ENCODE measurements at regions not wholly inside any gene's neighbourhood (a gene's known extent, or its start where the extent isn't known, plus 50 kb on each side); places are given as distances from the start of the nearest gene placed in this dataset.
"Not testable (repeated sequence)": the region's sequence is repeated elsewhere in the genome, so short reads cannot be mapped to it uniquely, and the experiment has no call there.

- H3K9me3 Mint-ChIP-seq; H3K27ac Mint-ChIP-seq; DNase-seq (ENCODE audit: low spot score in 2 of 2, unreplicated experiment in 2 of 2); H3K36me3 Mint-ChIP-seq; H3K4me3 Mint-ChIP-seq; H3K4me1 Mint-ChIP-seq; H3K27me3 Mint-ChIP-seq (ENCODE audit: low read depth): not testable (repeated sequence)
Observed at GRCh38 chr2:87409601-87410000, 338.3 kb upstream of the PLGLB2 start.

- H3K4me3 Mint-ChIP-seq; DNase-seq (ENCODE audit: low spot score in 2 of 2, unreplicated experiment in 2 of 2); H3K36me3 Mint-ChIP-seq; H3K27me3 Mint-ChIP-seq (ENCODE audit: low read depth); H3K4me1 Mint-ChIP-seq; H3K9me3 Mint-ChIP-seq; H3K27ac Mint-ChIP-seq: not testable (repeated sequence)
Observed at GRCh38 chr2:87410371-87410770, 337.5 kb upstream of the PLGLB2 start.

- H3K27ac Mint-ChIP-seq; DNase-seq (ENCODE audit: low spot score in 2 of 2, unreplicated experiment in 2 of 2); H3K36me3 Mint-ChIP-seq: not testable (repeated sequence)
Observed at GRCh38 chr2:87412036-87412820, 335.7 kb upstream of the PLGLB2 start.

GRCh38 chr2:87414331-87414730, 333.6 kb upstream of the PLGLB2 start:
- H3K36me3 Mint-ChIP-seq; H3K27me3 Mint-ChIP-seq (ENCODE audit: low read depth); H3K4me3 Mint-ChIP-seq; DNase-seq (ENCODE audit: low spot score in 2 of 2, unreplicated experiment in 2 of 2); H3K4me1 Mint-ChIP-seq; H3K9me3 Mint-ChIP-seq; H3K27ac Mint-ChIP-seq: not testable (repeated sequence)

More at GRCh38 chr2:87412036-87412820, 335.7 kb upstream of the PLGLB2 start:
- H3K9me3 Mint-ChIP-seq; H3K4me3 Mint-ChIP-seq; H3K4me1 Mint-ChIP-seq; H3K27me3 Mint-ChIP-seq (ENCODE audit: low read depth): not testable (repeated sequence)

- H3K9me3 Mint-ChIP-seq; H3K27ac Mint-ChIP-seq; DNase-seq (ENCODE audit: low spot score in 2 of 2, unreplicated experiment in 2 of 2); H3K36me3 Mint-ChIP-seq; H3K4me1 Mint-ChIP-seq; H3K27me3 Mint-ChIP-seq (ENCODE audit: low read depth); H3K4me3 Mint-ChIP-seq: not testable (repeated sequence)
Observed at GRCh38 chr2:87414795-87415570, 332.9 kb upstream of the PLGLB2 start.

- not testable (repeated sequence) for H3K27me3 Mint-ChIP-seq (ENCODE audit: low read depth); H3K4me3 Mint-ChIP-seq; H3K36me3 Mint-ChIP-seq; H3K9me3 Mint-ChIP-seq; DNase-seq (ENCODE audit: low spot score in 2 of 2, unreplicated experiment in 2 of 2); H3K4me1 Mint-ChIP-seq; H3K27ac Mint-ChIP-seq
Observed at GRCh38 chr2:87415586-87416265, 332.2 kb upstream of the PLGLB2 start.

GRCh38 chr2:87416266-87416592, 331.7 kb upstream of the PLGLB2 start:
- not testable (repeated sequence) for H3K27ac Mint-ChIP-seq; H3K4me1 Mint-ChIP-seq; DNase-seq (ENCODE audit: low spot score in 2 of 2, unreplicated experiment in 2 of 2); H3K27me3 Mint-ChIP-seq (ENCODE audit: low read depth); H3K4me3 Mint-ChIP-seq; H3K36me3 Mint-ChIP-seq; H3K9me3 Mint-ChIP-seq

- not testable (repeated sequence) for H3K4me1 Mint-ChIP-seq; H3K9me3 Mint-ChIP-seq; H3K4me3 Mint-ChIP-seq; H3K36me3 Mint-ChIP-seq; H3K27me3 Mint-ChIP-seq (ENCODE audit: low read depth); DNase-seq (ENCODE audit: low spot score in 2 of 2, unreplicated experiment in 2 of 2); H3K27ac Mint-ChIP-seq
Observed at GRCh38 chr2:87417147-87417546, 330.7 kb upstream of the PLGLB2 start.

GRCh38 chr2:87417742-87418567, 329.9 kb upstream of the PLGLB2 start:
- not testable (repeated sequence) for H3K4me3 Mint-ChIP-seq; H3K36me3 Mint-ChIP-seq; H3K27ac Mint-ChIP-seq; H3K4me1 Mint-ChIP-seq; H3K9me3 Mint-ChIP-seq; DNase-seq (ENCODE audit: low spot score in 2 of 2, unreplicated experiment in 2 of 2); H3K27me3 Mint-ChIP-seq (ENCODE audit: low read depth)

GRCh38 chr2:87418823-87419822, 328.8 kb upstream of the PLGLB2 start:
- not testable (repeated sequence) for H3K36me3 Mint-ChIP-seq; H3K27ac Mint-ChIP-seq; H3K4me3 Mint-ChIP-seq; H3K4me1 Mint-ChIP-seq; H3K27me3 Mint-ChIP-seq (ENCODE audit: low read depth); H3K9me3 Mint-ChIP-seq; DNase-seq (ENCODE audit: low spot score in 2 of 2, unreplicated experiment in 2 of 2)

GRCh38 chr2:87419980-87420379, 327.9 kb upstream of the PLGLB2 start:
- not testable (repeated sequence) for H3K4me1 Mint-ChIP-seq; H3K9me3 Mint-ChIP-seq; DNase-seq (ENCODE audit: low spot score in 2 of 2, unreplicated experiment in 2 of 2); H3K4me3 Mint-ChIP-seq; H3K27me3 Mint-ChIP-seq (ENCODE audit: low read depth); H3K27ac Mint-ChIP-seq; H3K36me3 Mint-ChIP-seq

- not testable (repeated sequence) for H3K27me3 Mint-ChIP-seq (ENCODE audit: low read depth); H3K4me1 Mint-ChIP-seq; H3K4me3 Mint-ChIP-seq; H3K9me3 Mint-ChIP-seq; DNase-seq (ENCODE audit: low spot score in 2 of 2, unreplicated experiment in 2 of 2); H3K27ac Mint-ChIP-seq; H3K36me3 Mint-ChIP-seq
Observed at GRCh38 chr2:87420954-87421353, 326.9 kb upstream of the PLGLB2 start.
